ENCODE measurements at regions not wholly inside any gene's neighbourhood (a gene's known extent, or its start where the extent isn't known, plus 50 kb on each side); places are given as distances from the start of the nearest gene placed in this dataset.

GRCh38 chr5:167460449-167461020 lies 830.9 kb upstream of the WWC1 start:
- H3K27me3 ChIP-seq = no peaks in the 10 kb centered on the region
- DNase-seq (no peak), ATAC-seq (no peak)
- no peak overlapping the region for H3K27ac ChIP-seq
- intact Hi-C loops (cut with DNase I) = no loop called here
- no peak overlapping the region for H3K4me3 ChIP-seq
- H3K4me1 ChIP-seq = no peaks in the 10 kb centered on the region
- TF ChIP-seq POLR2A (IDR thresholded peaks at IDR 0.05) = no peak
- no peak for TF ChIP-seq CTCF (IDR thresholded peaks at IDR 0.05)
- WGBS (ENCODE audit: insufficient coverage, low coverage, low lambda C conversion rate, missing lambda C conversion rate) = 58% methylated on average over 4 of the region's 4 CpGs
- H3K9me3 ChIP-seq = no peaks in the 10 kb centered on the region
- H3K36me3 ChIP-seq = no peaks in the 10 kb centered on the region

- 90% methylated on average over 1 of the region's 1 CpG for WGBS (ENCODE audit: insufficient coverage, low coverage, low lambda C conversion rate, missing lambda C conversion rate)
- no peak for DNase-seq
- Histone ChIP-seq H3K4me1 (no peaks in the 10 kb centered on the region), H3K4me3 (no peak overlapping the region), H3K36me3 (no peaks in the 10 kb centered on the region), H3K27ac (no peak overlapping the region), H3K9me3 (no peaks in the 10 kb centered on the region), H3K27me3 (no peaks in the 10 kb centered on the region)
- intact Hi-C loops (cut with DNase I) = no loop called here
- no peak for TF ChIP-seq CTCF (IDR thresholded peaks at IDR 0.05)
- TF ChIP-seq POLR2A (IDR thresholded peaks at IDR 0.05) = no peak
- no peak for ATAC-seq
These were observed 827.5 kb upstream of the WWC1 start for GRCh38 chr5:167463939-167464338.

- no peaks in the 10 kb centered on the region for H3K27me3 ChIP-seq
- DNase-seq (no peak), ATAC-seq (no peak)
- 59% methylated on average over 3 of the region's 5 CpGs for WGBS (ENCODE audit: insufficient coverage, low coverage, low lambda C conversion rate, missing lambda C conversion rate)
- H3K27ac ChIP-seq = no peak overlapping the region
- intact Hi-C loops (cut with DNase I) = no loop called here
- no peaks in the 10 kb centered on the region for H3K9me3 ChIP-seq
- H3K4me1 ChIP-seq = no peaks in the 10 kb centered on the region
- no peaks in the 10 kb centered on the region for H3K36me3 ChIP-seq
- H3K4me3 ChIP-seq = no peak overlapping the region
- no peak for TF ChIP-seq POLR2A (IDR thresholded peaks at IDR 0.05)
- TF ChIP-seq CTCF (IDR thresholded peaks at IDR 0.05) = no peak
These were observed 824.5 kb upstream of the WWC1 start for GRCh38 chr5:167466992-167467391.

- no peaks in the 10 kb centered on the region for H3K4me1 ChIP-seq
- H3K4me3 ChIP-seq = no peak overlapping the region
- intact Hi-C loops (cut with DNase I) = no loop called here
- H3K27ac ChIP-seq = no peak overlapping the region
- no peaks in the 10 kb centered on the region for H3K9me3 ChIP-seq
- H3K27me3 ChIP-seq = no peaks in the 10 kb centered on the region
- TF ChIP-seq POLR2A (IDR thresholded peaks at IDR 0.05) = no peak
- TF ChIP-seq CTCF (IDR thresholded peaks at IDR 0.05) = no peak
- DNase-seq = no peak
- 50% methylated on average over 5 of the region's 5 CpGs for WGBS (ENCODE audit: insufficient coverage, low coverage, low lambda C conversion rate, missing lambda C conversion rate)
- ATAC-seq = no peak
- H3K36me3 ChIP-seq = no peaks in the 10 kb centered on the region
These were observed 818.8 kb upstream of the WWC1 start for GRCh38 chr5:167472566-167473108.
